ENCODE measurements at regions not wholly inside any gene's neighbourhood (a gene's known extent, or its start where the extent isn't known, plus 50 kb on each side); places are given as distances from the start of the nearest gene placed in this dataset.

GRCh38 chr14:101022121-101022520 lies 118.6 kb upstream of the RTL1 start:
- Histone ChIP-seq H3K9me3 (replicated peaks; ENCODE audit: insufficient read depth, low read length) (no peaks in the 10 kb centered on the region), H2AFZ (ENCODE audit: low read length) (no peak overlapping the region), H3K4me1 (ENCODE audit: low read length) (no peaks in the 10 kb centered on the region), H3F3A (ENCODE audit: insufficient read depth, low read length) (no peaks in the 10 kb centered on the region), H3K4me2 (ENCODE audit: low read depth, low read length) (no peak overlapping the region), H3K9ac (ENCODE audit: low read length) (no peak overlapping the region), H4K20me1 (ENCODE audit: insufficient read depth, low read length) (no peaks in the 10 kb centered on the region), H3K79me2 (ENCODE audit: low read length) (no peaks in the 10 kb centered on the region), H3K27ac (ENCODE audit: low read length) (no peak overlapping the region), H3K9me2 (replicated peaks; ENCODE audit: insufficient read depth, low read length) (no peaks in the 10 kb centered on the region), H3K27me3 (replicated peaks; ENCODE audit: insufficient read depth, low read length) (no peaks in the 10 kb centered on the region; the same call in 1 of the 2 replicates), H3K36me3 (replicated peaks; ENCODE audit: insufficient read depth, low read length) (no peaks in the 10 kb centered on the region), H3K4me3 (ENCODE audit: low read length) (no peak overlapping the region)
- TF ChIP-seq CTCF (IDR thresholded peaks at IDR 0.05; ENCODE audit: low read length) (no peak), EZH2phosphoT487 (IDR thresholded peaks at IDR 0.05; ENCODE audit: low read length) (no peak), EZH2 (optimal IDR thresholded peaks at IDR 0.05; ENCODE audit: low read depth, low read length) (no peak)
- no peak for DNase-seq

- Histone ChIP-seq H3K79me2 (ENCODE audit: low read length) (no peaks in the 10 kb centered on the region), H3K9ac (ENCODE audit: low read length) (no peak overlapping the region), H3K4me2 (ENCODE audit: low read depth, low read length) (no peak overlapping the region), H3K27me3 (replicated peaks; ENCODE audit: insufficient read depth, low read length) (no peaks in the 10 kb centered on the region; the same call in 1 of the 2 replicates), H3K27ac (ENCODE audit: low read length) (no peak overlapping the region), H3K9me2 (replicated peaks; ENCODE audit: insufficient read depth, low read length) (no peaks in the 10 kb centered on the region), H3K4me3 (ENCODE audit: low read length) (no peak overlapping the region), H4K20me1 (ENCODE audit: insufficient read depth, low read length) (no peaks in the 10 kb centered on the region), H3F3A (ENCODE audit: insufficient read depth, low read length) (no peaks in the 10 kb centered on the region), H2AFZ (ENCODE audit: low read length) (no peak overlapping the region), H3K9me3 (replicated peaks; ENCODE audit: insufficient read depth, low read length) (no peaks in the 10 kb centered on the region), H3K36me3 (replicated peaks; ENCODE audit: insufficient read depth, low read length) (no peaks in the 10 kb centered on the region), H3K4me1 (ENCODE audit: low read length) (no peaks in the 10 kb centered on the region)
- TF ChIP-seq EZH2 (optimal IDR thresholded peaks at IDR 0.05; ENCODE audit: low read depth, low read length) (no peak), EZH2phosphoT487 (IDR thresholded peaks at IDR 0.05; ENCODE audit: low read length) (no peak), CTCF (IDR thresholded peaks at IDR 0.05; ENCODE audit: low read length) (no peak)
- no peak for DNase-seq
Observed at GRCh38 chr14:101022916-101023435, 119.5 kb upstream of the RTL1 start.

GRCh38 chr14:101024686-101025085 lies 121.2 kb upstream of the RTL1 start:
- Histone ChIP-seq H4K20me1 (ENCODE audit: insufficient read depth, low read length) (no peaks in the 10 kb centered on the region), H3K4me1 (ENCODE audit: low read length) (no peaks in the 10 kb centered on the region), H3F3A (ENCODE audit: insufficient read depth, low read length) (no peaks in the 10 kb centered on the region), H3K27ac (ENCODE audit: low read length) (no peak overlapping the region), H3K4me2 (ENCODE audit: low read depth, low read length) (no peak overlapping the region), H3K9me2 (replicated peaks; ENCODE audit: insufficient read depth, low read length) (no peaks in the 10 kb centered on the region), H3K4me3 (ENCODE audit: low read length) (no peak overlapping the region), H3K27me3 (replicated peaks; ENCODE audit: insufficient read depth, low read length) (peaks cover 1% of the 10 kb centered on the region; the same call in 1 of the 2 replicates), H3K36me3 (replicated peaks; ENCODE audit: insufficient read depth, low read length) (no peaks in the 10 kb centered on the region), H3K79me2 (ENCODE audit: low read length) (no peaks in the 10 kb centered on the region), H3K9ac (ENCODE audit: low read length) (no peak overlapping the region), H3K9me3 (replicated peaks; ENCODE audit: insufficient read depth, low read length) (no peaks in the 10 kb centered on the region), H2AFZ (ENCODE audit: low read length) (no peak overlapping the region)
- TF ChIP-seq EZH2 (optimal IDR thresholded peaks at IDR 0.05; ENCODE audit: low read depth, low read length) (no peak), CTCF (IDR thresholded peaks at IDR 0.05; ENCODE audit: low read length) (no peak), EZH2phosphoT487 (IDR thresholded peaks at IDR 0.05; ENCODE audit: low read length) (no peak)
- no peak for DNase-seq

Data from MM.1S (cell line).